Stimulated activated CD4-positive, alpha-beta T cell treated with anti-CD3 and anti-CD28 coated beads, Interleukin-4, amount 100 ng/mL, for 48 hours (primary cell): ENCODE measurements at regions not wholly inside any gene's neighbourhood (a gene's known extent, or its start where the extent isn't known, plus 50 kb on each side); places are given as distances from the start of the nearest gene placed in this dataset.

ENCODE experiments used
- DNase-seq, 2 donors: peaks; one replicate each; pipeline ENCODE4 v3.0.0-alpha.2; 2020; ENCODE audit warnings: low read depth in 2 of 2

DNA sequence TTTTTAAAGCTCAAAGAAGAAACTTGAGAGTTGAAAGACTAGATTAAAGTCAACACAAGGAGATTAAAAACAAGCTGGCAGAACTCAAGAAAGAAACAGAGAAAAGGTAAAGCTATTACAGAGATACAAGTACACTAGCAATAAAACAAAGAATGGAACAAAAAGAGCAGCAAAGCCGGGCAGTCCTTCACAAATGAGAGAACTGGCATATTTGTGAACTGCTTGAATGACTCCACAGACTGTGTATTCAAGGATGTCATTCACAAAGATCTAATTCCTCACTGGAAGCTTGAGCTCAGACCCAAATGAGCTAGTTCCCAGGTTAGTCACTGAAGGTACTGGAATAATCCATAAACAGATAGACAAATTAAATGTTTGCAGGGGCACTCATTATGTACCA lies 318.0 kb downstream of the MYCN start:
- DNase-seq, result no peak

DNA sequence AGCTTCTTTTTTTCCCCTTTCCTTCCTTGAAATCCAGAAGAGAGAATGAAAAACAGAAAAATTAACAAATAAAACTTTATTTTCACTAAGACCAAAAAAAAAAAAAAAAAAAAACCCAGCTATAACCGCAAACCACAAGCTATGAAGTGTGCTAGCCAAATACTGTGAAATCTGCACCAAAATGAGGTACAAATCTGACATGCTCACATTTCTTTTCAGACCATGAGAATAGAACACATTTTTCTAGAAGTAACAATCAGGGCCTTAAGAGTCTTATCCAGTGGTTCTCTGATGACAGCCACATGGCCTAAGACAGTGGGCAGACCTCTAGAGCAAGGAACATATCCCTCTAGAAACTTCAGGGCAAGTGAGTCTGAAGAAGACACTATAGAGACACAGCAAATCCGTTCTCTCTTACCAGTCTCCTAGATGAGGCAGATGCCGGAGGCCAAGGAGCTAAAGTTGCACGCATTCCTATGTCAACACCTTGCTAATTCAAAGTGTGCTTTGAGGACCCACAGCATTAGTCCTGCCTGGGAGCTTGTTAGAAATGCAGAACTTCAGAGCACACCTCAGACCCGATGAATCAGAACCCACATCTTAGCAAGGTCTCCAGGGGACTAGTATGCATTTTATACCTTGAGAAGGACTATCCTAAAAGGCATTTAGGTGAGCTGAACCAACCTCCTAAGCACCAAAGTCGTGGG lies 317.1 kb downstream of the MYCN start:
- no peak for DNase-seq

DNA sequence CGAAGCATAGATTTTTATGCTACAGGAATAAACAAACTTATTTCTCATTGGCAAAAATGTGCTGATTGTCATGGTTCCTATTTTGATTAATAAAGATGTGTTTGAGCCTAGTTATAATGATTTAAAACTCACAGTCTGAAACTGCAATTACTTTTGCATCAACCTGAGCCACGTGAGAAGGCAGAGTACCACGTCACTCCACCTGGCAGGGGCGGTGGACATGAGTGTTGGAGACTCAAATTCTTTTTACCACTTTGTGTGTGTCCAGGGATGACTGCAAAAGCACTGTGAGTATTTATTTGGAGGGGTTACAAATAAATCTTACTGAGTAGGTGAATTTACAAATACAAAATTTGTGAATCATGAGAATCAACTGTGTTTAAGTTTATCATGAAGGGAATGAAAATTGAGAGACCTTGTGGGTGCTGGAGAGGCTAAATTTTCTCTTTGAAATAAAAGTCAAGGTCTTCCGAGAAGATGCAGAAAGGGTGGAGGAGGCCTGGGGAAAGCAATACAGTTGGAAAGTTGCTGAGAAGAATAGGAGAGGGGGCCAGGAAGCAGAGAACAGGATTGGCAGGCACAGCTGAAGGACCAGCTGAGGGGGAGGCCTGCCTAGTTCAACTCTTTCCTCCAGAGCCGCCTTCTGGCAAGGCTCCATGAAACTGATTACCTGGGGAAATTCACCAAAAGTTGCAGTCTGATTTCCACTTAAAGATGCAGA lies 316.4 kb downstream of the MYCN start:
- DNase-seq, result no peak

DNA sequence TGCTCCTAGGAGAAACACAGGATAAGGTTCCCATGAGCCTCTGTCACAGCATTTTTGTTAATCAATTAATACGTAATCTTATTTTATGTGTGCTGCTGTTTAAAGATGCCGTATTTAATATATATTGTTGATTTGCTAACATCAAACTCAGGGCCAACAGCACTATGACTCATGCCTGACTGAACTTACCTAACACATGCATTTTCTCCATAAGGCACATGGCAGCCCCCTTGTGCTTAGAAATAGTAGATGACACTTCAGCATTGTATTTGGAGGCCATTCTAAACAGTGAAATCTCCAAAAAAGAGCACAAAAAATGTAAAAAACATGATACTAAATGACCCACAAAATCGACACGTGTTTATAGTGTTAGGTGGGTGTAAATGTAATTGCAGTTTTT lies 314.8 kb downstream of the MYCN start:
- DNase-seq, result no peak

DNA sequence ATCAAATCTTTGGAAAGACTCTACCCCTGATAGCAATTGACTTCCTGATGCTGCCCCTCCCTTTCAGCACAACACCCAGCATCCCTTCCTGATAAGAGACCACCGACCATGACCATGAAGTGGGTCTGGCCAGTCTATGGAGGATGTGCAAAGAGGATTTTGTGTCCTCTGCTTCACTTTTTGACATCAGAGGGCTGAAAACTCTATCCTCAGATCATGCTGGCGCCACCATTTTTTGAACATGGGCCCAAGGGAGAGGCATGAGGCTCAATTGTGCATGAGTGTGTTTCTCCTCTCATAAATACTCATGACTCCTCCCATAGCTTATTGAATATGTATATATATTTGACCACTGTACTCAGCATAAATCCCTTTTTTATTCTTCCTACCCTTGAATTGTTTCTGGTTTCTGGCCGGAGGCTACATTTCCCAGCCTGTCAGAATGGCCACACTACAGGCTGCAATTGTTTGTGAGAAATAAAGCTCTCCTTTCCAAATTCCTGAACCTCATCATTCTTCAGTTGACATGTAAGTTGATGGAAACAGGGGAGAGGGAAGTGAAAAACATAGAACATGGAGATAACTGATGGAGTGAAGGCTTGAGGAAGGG lies 314.1 kb downstream of the MYCN start:
- no peak for DNase-seq

DNA sequence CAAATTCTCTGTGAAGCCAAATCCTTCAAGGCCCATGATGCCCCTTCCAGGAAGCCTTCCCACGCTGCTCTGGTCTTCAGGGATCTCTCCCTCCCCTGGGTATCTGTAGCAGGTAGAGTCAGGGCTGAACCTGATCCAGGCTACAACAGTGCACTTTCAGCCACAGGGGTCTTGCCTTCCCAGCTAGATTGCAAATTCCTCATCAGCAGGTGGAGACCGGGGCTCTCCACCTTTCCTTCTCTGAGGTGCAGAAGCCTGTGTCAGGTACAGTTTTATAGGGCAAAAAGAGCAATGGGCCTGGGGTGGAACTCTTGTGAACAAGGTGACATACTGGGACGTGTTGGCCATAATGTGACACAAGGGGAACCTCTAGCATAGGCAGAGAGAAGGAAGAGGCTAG lies 312.9 kb downstream of the MYCN start:
- no peak for DNase-seq

DNA sequence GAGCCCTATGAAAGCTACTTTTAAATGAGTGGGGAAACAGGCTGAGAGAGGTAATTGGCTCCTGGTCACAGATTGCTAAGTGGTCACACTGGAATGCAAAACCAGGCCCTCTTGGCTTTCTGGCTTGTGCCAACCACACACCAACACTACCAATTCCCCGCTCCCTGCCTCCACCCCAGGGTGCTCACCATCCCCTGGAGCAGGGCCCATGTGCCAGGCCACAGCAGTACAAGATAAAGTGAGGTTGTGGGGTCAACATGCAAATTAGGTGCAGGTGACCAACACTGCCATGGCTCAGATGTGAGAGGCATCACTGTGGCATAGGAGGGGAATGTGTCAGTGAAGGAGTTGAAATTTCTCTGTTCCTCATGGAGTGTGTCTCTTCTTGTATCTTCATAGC lies 312.5 kb downstream of the MYCN start:
- no peak for DNase-seq

DNA sequence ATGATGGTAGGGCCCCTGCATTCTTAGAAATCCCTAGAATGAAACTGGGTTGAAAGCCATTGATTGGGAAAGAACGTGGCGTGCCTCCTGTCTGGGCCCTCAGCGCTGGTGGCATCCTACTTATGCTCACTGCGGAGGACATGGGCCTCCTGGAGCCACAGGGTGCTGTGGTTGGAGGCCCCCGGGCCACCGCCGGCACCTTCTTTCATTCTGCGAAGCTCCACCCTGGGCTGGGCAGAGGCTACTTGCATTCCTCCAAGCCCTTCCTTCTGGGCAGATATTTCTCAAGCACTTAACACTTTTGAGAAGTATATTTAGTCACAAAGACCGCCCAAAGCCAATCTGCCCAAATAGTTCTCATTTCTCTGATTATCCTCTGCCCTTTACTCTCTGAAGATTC lies 311.9 kb downstream of the MYCN start:
- no peak for DNase-seq

DNA sequence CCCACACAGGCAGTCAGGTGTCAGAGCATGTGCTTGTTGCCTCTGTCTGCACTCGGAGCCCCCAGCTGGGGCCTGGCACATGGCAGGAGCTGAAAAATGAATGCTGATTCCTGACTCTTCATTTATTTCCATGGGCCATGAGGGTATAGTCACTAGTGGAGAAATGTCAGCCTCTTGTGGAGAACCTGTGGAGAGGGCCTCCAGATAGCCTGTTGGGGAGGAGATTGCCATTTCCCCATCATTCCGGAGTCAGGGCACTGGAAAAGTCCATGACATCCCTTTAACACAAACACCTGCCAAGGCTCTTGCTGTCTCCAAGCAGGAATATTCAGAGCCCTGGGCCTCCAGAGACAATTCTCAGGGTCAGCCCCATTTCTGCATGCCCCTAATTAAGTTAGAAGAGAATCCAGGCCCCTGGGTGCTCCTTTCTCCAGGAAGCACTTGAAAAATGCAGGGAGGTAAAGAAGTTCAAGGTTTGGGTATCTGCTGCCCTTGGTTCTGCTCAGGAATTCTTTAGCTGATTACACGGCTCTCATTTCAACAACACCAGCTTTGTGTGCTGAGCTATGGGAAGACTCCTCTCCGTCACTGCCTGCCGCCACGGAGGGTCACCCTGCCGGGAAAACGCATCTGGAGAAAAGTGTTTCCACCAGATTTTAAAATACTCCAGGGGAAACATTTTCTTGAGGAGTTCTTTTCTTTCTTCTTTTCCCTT lies 311.3 kb downstream of the MYCN start:
- no peak for DNase-seq

DNA sequence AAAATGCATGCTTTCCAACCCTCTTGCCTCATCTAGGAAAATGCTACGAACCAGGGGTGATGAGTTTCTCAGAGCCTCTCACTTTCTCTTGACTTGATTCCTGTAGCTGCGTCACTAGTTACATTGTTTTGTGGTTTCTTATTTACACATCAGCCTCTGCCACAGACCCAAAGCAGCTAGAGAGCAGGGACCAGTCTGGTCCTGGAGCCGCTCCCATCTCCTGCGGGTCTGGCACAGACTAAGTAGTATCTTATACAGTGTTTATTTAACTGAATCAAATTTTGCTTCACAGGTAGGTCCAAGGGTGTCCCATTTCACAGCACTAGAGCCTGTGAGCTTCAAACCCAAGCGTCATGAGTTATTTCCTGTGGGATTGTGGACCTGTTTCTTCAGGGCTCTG lies 310.5 kb downstream of the MYCN start:
- DNase-seq, result no peak

DNA sequence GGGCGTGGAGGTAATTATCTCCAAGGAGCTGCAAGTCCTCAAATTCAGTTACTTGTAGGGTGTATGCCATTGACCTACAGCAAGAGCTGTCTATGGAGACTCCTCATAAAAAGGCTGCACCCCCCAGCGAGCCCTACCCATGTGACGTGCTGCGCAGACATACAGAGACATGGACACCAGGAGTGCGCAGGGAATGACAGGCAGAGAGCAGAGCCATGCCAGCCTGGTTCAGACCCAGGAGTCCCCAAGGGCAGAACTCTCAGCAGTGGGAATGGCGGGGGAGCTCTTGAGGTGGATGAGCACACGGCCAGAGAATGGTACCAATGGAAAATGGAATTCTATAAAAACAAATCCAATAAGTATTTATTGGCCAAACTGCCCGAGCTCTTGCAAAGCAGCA lies 310.1 kb downstream of the MYCN start:
- no peak for DNase-seq

DNA sequence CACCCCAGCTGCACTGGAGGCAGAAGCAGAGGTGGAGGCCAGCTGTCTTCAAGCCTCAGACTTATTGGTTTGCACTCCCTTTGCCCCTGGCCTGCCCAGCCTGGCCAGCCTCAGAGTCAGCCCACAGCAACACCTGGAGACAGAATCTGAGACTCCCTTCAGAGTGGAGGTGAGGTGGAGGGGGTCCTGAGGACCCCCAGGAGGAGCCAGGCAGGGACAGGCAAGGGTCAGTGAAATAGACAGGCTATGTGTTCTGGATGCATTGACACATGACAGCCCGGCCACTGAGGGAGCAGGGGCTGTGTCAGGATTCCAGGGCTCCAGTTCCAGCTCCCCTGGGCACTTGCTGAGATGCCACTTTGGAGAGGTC lies 309.7 kb downstream of the MYCN start:
- DNase-seq, result no peak

DNA sequence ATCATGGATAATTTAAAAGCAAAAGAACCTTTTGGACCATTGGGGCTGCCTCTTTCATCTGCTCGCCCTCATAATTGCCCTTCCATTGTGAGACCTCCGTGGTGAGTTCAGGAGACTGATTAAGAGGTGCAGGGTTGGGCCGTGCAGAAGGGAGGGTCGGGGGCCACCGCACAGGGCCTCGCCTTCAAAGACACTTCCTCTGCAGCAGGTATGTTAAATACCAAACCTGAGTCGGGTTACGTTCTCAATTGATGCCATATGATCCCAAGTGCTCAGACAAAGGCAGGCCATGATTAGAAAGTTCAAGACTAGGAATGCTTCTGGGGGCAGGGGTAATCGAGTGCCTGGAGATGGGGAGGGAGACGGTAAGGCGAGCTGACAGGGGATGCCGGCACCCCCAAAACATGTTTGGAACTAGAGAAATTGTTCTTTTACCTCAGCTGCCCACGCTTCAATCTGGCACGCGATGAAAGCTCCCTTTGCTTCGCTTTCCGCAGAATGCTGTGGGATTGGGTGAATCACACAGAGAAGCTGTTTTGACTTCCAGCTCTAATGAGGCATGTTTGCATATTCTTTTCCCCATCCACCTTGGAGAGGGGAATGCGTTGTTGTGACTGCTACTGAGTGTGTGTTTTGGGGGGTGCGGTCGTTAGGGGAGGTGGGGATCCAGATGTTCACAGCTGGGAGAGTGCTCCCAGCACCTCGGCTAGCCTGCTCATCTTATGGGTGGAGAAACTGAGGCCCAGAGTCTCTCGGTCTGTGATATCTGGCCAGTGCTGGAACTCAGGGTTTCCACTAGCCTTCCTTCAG lies 309.1 kb downstream of the MYCN start:
- no peak for DNase-seq

DNA sequence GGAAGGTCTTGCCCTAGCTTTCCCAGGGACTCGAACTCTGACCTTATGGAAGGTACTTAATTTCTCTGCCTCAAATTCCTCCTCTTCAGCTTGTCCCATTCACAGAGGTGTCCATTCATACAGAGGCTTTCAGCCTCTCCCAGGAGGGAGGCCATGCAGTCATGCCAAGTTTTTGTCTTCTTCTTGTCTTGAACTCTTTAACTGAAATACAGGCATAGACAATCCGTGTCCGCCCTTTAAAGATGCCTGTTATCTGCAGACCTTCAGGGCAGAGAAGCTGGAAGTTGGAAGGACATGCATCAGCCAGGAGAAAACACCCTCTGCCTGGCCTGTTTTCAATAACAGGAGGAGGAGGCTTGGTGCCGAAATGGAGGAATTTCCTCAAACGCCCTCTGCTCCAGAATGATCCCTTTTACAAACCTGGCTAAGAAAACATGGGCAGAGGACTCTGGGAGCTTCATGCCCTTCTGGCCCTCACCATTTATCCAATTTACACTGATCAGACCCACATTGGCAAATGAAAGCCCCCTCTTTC lies 308.3 kb downstream of the MYCN start:
- DNase-seq, result no peak

DNA sequence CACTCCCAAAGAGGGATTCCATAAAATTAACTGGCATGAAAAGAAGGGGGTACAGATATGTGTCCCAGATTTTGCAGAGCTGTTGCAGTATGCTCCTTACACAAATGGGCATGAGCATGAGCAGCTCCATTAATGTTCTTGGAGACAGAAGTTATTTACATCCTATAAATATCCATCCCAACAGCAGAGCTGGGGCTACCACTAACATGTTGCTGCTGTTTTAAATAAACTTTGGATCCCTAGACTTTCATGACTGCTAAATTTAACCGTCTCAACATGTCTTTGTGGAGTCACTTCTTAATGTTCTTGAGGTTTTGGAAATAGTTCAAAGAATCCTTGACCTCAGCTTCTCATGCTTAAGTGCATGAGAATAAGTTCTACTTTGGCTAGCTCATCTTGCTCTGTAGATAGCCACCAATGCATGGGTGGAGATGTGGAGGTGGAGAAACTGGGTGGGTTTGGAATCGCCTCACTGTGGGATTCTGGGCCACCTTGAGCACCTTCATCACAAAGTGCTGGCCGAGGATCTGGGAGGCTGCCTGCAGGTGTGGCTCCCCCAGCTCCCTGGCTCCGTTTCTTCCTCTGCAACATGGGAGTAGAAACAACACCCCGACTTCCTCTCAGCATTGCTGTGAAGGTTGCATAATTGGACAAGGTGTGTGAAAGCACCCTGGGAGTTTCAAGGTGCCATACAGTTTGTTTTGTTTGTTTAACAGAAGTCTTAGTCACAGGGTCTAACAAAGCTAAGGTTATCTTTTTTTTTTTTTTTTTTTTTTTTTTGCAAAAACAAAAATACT lies 307.2 kb downstream of the MYCN start:
- no peak for DNase-seq

DNA sequence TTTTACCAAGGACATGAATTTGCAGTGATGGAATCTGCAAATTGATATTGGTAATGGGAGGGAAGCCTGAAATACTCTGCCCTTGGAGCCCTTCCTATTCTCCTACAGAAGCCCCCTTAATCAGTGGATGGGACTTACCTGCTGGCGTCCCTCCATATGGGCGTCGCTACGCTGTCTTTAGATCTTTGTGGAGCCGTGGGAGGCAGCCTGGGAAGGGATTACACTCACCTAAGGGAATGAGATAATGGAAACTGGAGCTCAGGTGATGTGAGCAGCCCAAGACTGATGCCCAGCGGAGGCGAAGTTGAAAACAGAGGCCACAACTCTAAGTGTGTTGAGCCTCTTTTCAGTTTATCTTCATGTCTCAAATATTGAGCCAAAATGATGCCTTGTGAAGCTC lies 306.6 kb downstream of the MYCN start:
- no peak for DNase-seq

DNA sequence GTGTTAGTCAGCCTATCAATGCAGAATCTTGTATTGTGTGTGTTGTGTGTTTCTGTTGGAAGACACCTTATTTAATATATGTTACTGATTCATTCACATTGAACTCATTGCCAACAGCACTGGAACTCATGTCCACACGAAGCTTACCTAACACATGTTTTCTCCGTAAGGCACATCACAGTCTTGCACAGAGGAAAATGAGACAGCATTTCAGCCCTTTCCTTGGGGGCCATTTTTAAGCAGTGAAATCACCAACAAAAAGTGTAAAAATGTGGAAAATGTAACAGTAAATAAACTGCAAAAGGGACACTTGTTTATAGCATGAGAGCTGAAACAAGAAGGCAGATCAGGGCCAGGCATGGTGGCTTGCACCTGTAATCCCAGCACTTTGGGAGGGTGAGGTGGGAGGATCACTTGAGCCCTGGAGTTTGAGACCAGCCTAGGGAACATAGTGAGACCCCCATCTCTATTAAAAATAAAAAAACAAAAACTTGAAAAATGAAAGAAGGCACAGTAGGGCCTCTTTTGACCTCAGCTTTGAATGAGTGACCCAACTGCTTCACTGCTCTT lies 306.0 kb downstream of the MYCN start:
- no peak for DNase-seq

DNA sequence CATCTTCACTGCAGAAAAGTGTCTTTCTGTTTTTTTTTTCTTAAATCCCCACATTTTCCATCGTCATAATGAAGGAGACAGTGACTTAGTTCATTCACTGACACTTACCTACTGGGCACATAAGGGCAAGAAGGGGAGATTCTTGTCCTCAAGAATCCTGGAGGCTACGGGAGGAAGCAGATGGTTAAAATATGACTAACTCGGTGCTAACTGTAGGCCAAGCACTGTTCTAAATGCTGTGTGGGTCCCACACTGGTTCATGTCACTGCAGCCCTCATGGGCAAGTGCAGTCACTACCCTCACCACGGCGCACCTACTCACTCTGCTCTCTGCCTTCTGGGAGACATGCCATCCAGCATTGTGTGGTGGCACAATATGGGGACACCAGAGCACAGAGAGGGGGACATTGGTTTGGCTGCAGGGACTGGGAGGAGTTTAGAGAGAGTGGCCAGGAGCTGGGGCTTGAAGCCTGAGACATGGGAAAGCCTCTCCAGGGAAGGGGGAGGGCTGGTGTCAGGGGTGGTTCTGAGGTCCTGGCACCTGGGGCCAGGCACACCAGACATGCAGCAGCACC lies 305.2 kb downstream of the MYCN start:
- DNase-seq, result no peak

DNA sequence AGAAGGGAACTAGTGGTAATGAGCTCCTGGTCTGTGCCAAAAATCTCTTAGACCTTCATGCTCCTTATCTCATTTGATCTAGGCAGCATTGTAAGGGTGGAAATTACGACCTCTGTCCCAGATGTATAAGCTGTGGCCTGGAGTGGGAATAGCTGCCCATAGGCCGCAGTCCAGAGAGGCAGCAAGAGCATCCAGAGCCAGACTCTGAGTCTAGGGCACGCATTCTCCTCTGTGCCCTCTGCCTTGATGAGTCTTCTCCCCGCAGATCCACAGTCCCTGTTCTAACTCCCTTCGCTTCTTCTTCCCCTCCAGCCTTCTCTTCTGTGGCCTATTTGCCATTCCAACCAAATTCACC lies 304.6 kb downstream of the MYCN start:
- DNase-seq, result no peak
